Endothelial cell (in vitro differentiated cells): ENCODE measurements at regions not wholly inside any gene's neighbourhood (a gene's known extent, or its start where the extent isn't known, plus 50 kb on each side); places are given as distances from the start of the nearest gene placed in this dataset.

Experiments used
- DNase-seq: peaks from one replicate; pipeline ENCODE4 v3.0.0; 2021; ENCODE audit warnings: low spot score
- H3K27ac Mint-ChIP-seq: one replicate; pipeline ENCODE4 v1.8.0; 2021; ENCODE audit warnings: mixed read lengths, inconsistent platforms; ENCODE audit not compliant: unreplicated experiment
- H3K27me3 Mint-ChIP-seq: one replicate; pipeline ENCODE4 v1.8.0; 2021; ENCODE audit warnings: mild to moderate bottlenecking, moderate library complexity, mixed read lengths, inconsistent platforms; ENCODE audit not compliant: unreplicated experiment
- H3K36me3 Mint-ChIP-seq: one replicate; pipeline ENCODE4 v1.8.0; 2021; ENCODE audit warnings: mild to moderate bottlenecking, low read depth, mixed read lengths, inconsistent platforms; ENCODE audit not compliant: unreplicated experiment
- H3K4me1 Mint-ChIP-seq: one replicate; pipeline ENCODE4 v1.8.0; 2021; ENCODE audit warnings: mild to moderate bottlenecking, mixed read lengths, inconsistent platforms; ENCODE audit not compliant: unreplicated experiment
- H3K4me3 Mint-ChIP-seq: one replicate; pipeline ENCODE4 v1.8.0; 2021; ENCODE audit warnings: mild to moderate bottlenecking, mixed read lengths, inconsistent platforms; ENCODE audit not compliant: unreplicated experiment
- H3K9me3 Mint-ChIP-seq: one replicate; pipeline ENCODE4 v1.8.0; 2021; ENCODE audit warnings: mixed read lengths, inconsistent platforms; ENCODE audit not compliant: unreplicated experiment
- CTCF ChIP-seq: fragments of 200-600 bp; sonication (generic); IDR thresholded peaks from one replicate; pipeline ENCODE4 v1.5.0; 2021; ENCODE audit warnings: antibody characterized with exemption; ENCODE audit not compliant: unreplicated experiment

- TF ChIP-seq CTCF, result no peak
- Mint-ChIP-seq H3K27ac (no peak overlapping the region), H3K36me3 (no peaks in the 10 kb centered on the region), H3K27me3 (no peaks in the 10 kb centered on the region), H3K4me3 (no peak overlapping the region), H3K9me3 (no peaks in the 10 kb centered on the region), H3K4me1 (no peaks in the 10 kb centered on the region)
- DNase-seq, result no peak
Observed at GRCh38 chr22:48173061-48173772, 1410.8 kb downstream of the TBC1D22A start.

GRCh38 chr22:48171271-48171691 is 1408.8 kb downstream of the TBC1D22A start:
- Mint-ChIP-seq H3K27ac (no peak overlapping the region), H3K36me3 (no peaks in the 10 kb centered on the region), H3K27me3 (no peaks in the 10 kb centered on the region), H3K4me3 (no peak overlapping the region), H3K9me3 (no peaks in the 10 kb centered on the region), H3K4me1 (no peaks in the 10 kb centered on the region)
- TF ChIP-seq CTCF, result no peak
- DNase-seq, result no peak

GRCh38 chr22:48169227-48169626 is 1406.8 kb downstream of the TBC1D22A start:
- Mint-ChIP-seq H3K27me3 (no peaks in the 10 kb centered on the region), H3K4me1 (no peaks in the 10 kb centered on the region), H3K36me3 (no peaks in the 10 kb centered on the region), H3K9me3 (no peaks in the 10 kb centered on the region), H3K4me3 (no peak overlapping the region), H3K27ac (no peak overlapping the region)
- no peak for DNase-seq
- no peak for TF ChIP-seq CTCF

GRCh38 chr22:48167238-48167637 is 1404.8 kb downstream of the TBC1D22A start:
- DNase-seq, result no peak
- no peak for TF ChIP-seq CTCF
- no peaks in the 10 kb centered on the region for H3K4me1 Mint-ChIP-seq
- H3K27ac Mint-ChIP-seq, result no peak overlapping the region
- H3K36me3 Mint-ChIP-seq, result no peaks in the 10 kb centered on the region
- no peaks in the 10 kb centered on the region for H3K27me3 Mint-ChIP-seq
- H3K9me3 Mint-ChIP-seq, result no peaks in the 10 kb centered on the region
- no peak overlapping the region for H3K4me3 Mint-ChIP-seq

GRCh38 chr22:48161298-48161697 is 1398.8 kb downstream of the TBC1D22A start:
- Mint-ChIP-seq H3K4me1 (no peaks in the 10 kb centered on the region), H3K27ac (no peak overlapping the region), H3K9me3 (no peaks in the 10 kb centered on the region), H3K4me3 (no peak overlapping the region), H3K27me3 (peaks cover 5% of the 10 kb centered on the region), H3K36me3 (no peaks in the 10 kb centered on the region)
- TF ChIP-seq CTCF, result no peak
- no peak for DNase-seq
